B cell (primary cell): ENCODE measurements at regions not wholly inside any gene's neighbourhood (a gene's known extent, or its start where the extent isn't known, plus 50 kb on each side); places are given as distances from the start of the nearest gene placed in this dataset.

ENCODE experiments used
- ATAC-seq: fragments of 200-7000 bp; cut with Tn5 transposase; one replicate; pipeline ENCODE4 v1.10.0; 2021; ENCODE audit warnings: low read depth, mild to moderate bottlenecking, moderate number of reproducible peaks, moderate library complexity
- CTCF ChIA-PET: fragments of 350-600 bp; sonication (Branson Sonifier 250); formaldehyde crosslinking; loops from one replicate; lab custom pipeline; 2021; ENCODE audit warnings: antibody characterized with exemption, inconsistent platforms; lab: Charles Lee
- POLR2A ChIA-PET: fragments of 350-600 bp; sonication (Branson Sonifier 250); formaldehyde crosslinking; loops from one replicate; lab custom pipeline; 2021; ENCODE audit warnings: antibody characterized with exemption; lab: Charles Lee
- DNase-seq: peaks from one replicate; pipeline ENCODE4 v3.0.0; 2013
- H2AFZ ChIP-seq: 2 replicates; pipeline ENCODE4 v1.6.1; 2012; ENCODE audit warnings: mild to moderate bottlenecking, low read depth, low read length; ENCODE audit not compliant: insufficient read depth, poor library complexity, severe bottlenecking
- H3K27ac ChIP-seq, 2 donors: 1 replicate in 1 of 2; 2 replicates in 1 of 2; pipeline ENCODE4 v1.5.1; 2012 to 2013; ENCODE audit warnings: low read length in 2 of 2, mild to moderate bottlenecking in 2 of 2, moderate library complexity in 1 of 2
- H3K27me3 ChIP-seq, 4 experiments: fragments of 200-600 bp in 1 of 4; sonication (generic) in 1 of 4; replicated peaks in 1 of 4; 1 replicate in 2 of 4; 2 replicates in 2 of 4; pipeline versions ENCODE4 v1.6.1 to v1.7.0; 2013 to 2016; ENCODE audit warnings: low read length in 3 of 4, mild to moderate bottlenecking in 2 of 4, mixed read lengths in 1 of 4, moderate library complexity in 1 of 4; ENCODE audit not compliant: insufficient read depth in 4 of 4, control insufficient read depth in 3 of 4; ENCODE audit errors: control extremely low read depth in 1 of 4
- H3K36me3 ChIP-seq, 2 experiments: replicated peaks in 1 of 2; 1 replicate in 1 of 2; 2 replicates in 1 of 2; pipeline versions ENCODE4 v1.6.1 to v1.7.1; 2013; ENCODE audit warnings: low read length in 1 of 2; ENCODE audit not compliant: insufficient read depth in 2 of 2, control insufficient read depth in 1 of 2; ENCODE audit errors: control extremely low read depth in 1 of 2, extremely low read depth in 1 of 2
- H3K4me1 ChIP-seq, 2 donors: fragments of 200-600 bp in 1 of 2; sonication (generic) in 1 of 2; 1 replicate in 1 of 2; 2 replicates in 1 of 2; pipeline versions ENCODE4 v1.5.1 to v1.6.1; 2013 to 2017; ENCODE audit warnings: low read length in 2 of 2; ENCODE audit not compliant: control insufficient read depth in 2 of 2, insufficient read depth in 2 of 2
- H3K4me2 ChIP-seq: replicated peaks from 2 replicates; pipeline ENCODE3; 2012; ENCODE audit warnings: mild to moderate bottlenecking, low read depth, low read length; ENCODE audit not compliant: poor library complexity, severe bottlenecking
- H3K4me3 ChIP-seq, 5 experiments: fragments of 200-600 bp in 1 of 5; sonication (generic) in 1 of 5; 1 replicate in 3 of 5; 2 replicates in 2 of 5; pipeline versions ENCODE4 v1.5.1 to v1.7.0; 2011 to 2016; ENCODE audit warnings: low read length in 4 of 5, mild to moderate bottlenecking in 4 of 5, low read depth in 2 of 5, control low read depth in 1 of 5, moderate library complexity in 1 of 5; ENCODE audit not compliant: insufficient read depth in 1 of 5; ENCODE audit errors: control extremely low read depth in 1 of 5, extremely low read depth in 1 of 5
- H3K79me2 ChIP-seq: fragments of 200-600 bp; sonication (generic); one replicate; pipeline ENCODE4 v1.6.0; 2016; ENCODE audit warnings: low read length; ENCODE audit not compliant: control insufficient read depth, insufficient read depth
- H3K9ac ChIP-seq: fragments of 200-600 bp; sonication (generic); 2 replicates; pipeline ENCODE4 v1.6.1; 2017; ENCODE audit warnings: mild to moderate bottlenecking, low read length, moderate library complexity
- H3K9me3 ChIP-seq, 3 donors: one replicate each; pipeline versions ENCODE4 v1.6.1 to v1.7.1; 2013; ENCODE audit warnings: low read length in 2 of 3; ENCODE audit not compliant: control insufficient read depth in 2 of 3, insufficient read depth in 1 of 3; ENCODE audit errors: control extremely low read depth in 1 of 3
- H4K20me1 ChIP-seq: 2 replicates; pipeline ENCODE4 v1.6.0; 2012; ENCODE audit warnings: mild to moderate bottlenecking, low read length; ENCODE audit not compliant: insufficient read depth, control insufficient read depth, poor library complexity, severe bottlenecking
- H3K27ac Mint-ChIP-seq: one replicate; pipeline ENCODE4 v1.8.0; 2021; ENCODE audit warnings: mixed read lengths
- H3K27me3 Mint-ChIP-seq: one replicate; pipeline ENCODE4 v1.8.0; 2021; ENCODE audit warnings: mixed read lengths
- H3K4me1 Mint-ChIP-seq: one replicate; pipeline ENCODE4 v1.8.0; 2021; ENCODE audit warnings: mixed read lengths
- H3K4me3 Mint-ChIP-seq: one replicate; pipeline ENCODE4 v1.8.0; 2021; ENCODE audit warnings: mixed read lengths
- H3K9me3 Mint-ChIP-seq: one replicate; pipeline ENCODE4 v1.8.0; 2022; ENCODE audit warnings: mixed read lengths; ENCODE audit not compliant: insufficient read depth
- CTCF ChIP-seq: fragments of 200-600 bp; IDR thresholded peaks from one replicate; pipeline ENCODE4 v1.8.0; 2022; ENCODE audit warnings: antibody characterized with exemption, mild to moderate bottlenecking
- EZH2 ChIP-seq: IDR thresholded peaks from 2 replicates; pipeline ENCODE4 v1.6.1; 2012; ENCODE audit warnings: borderline replicate concordance, low read depth, mild to moderate bottlenecking, moderate library complexity, low read length; ENCODE audit not compliant: insufficient read depth, poor library complexity, severe bottlenecking
- WGBS: methylation state at CpG from one replicate; pipeline ENCODE4 v1.1.5; 2013; ENCODE audit warnings: missing lambda C conversion rate; ENCODE audit not compliant: insufficient coverage; 5-methylcytosine and 5-hydroxymethylcytosine counted together
- intact Hi-C: fragments of 100-400 bp; cut with micrococcal nuclease; formaldehyde crosslinking; loops from one replicate; pipeline ENCODE4 v1.10.0; 2022

DNA sequence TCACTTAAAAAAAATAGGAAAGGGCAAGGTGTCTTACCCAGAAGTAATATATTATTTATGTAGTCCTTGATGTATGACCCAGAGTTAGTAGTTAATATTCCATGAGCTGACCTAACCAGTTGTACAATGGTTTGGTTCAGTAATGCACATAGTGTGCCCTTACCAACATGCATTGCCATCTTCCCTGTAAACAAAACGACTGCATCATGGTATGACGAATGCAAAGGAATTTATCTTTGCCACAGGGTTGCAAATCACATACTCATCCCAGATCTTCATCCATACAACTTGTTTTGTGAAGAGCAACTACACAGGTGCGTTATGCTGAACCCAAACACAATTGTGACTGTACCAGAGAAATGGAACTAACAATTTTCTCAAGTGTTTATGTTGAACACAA is 68.9 kb upstream of the ZSWIM2 start:
- Histone ChIP-seq H3K4me1 (no peaks in the 10 kb centered on the region), H3K4me2 (no peak overlapping the region), H3K27ac (no peak overlapping the region), H3K4me3 (no peak overlapping the region), H3K9me3 (no peaks in the 10 kb centered on the region), H2AFZ (no peak overlapping the region), H3K27me3 (no peaks in the 10 kb centered on the region), H3K9ac (no peak overlapping the region), H3K79me2 (no peaks in the 10 kb centered on the region), H4K20me1 (no peaks in the 10 kb centered on the region), H3K36me3 (no peaks in the 10 kb centered on the region)
- ChIA-PET POLR2A (no interaction called here), CTCF (no interaction called here)
- Mint-ChIP-seq H3K27me3 (no peaks in the 10 kb centered on the region), H3K27ac (no peak overlapping the region), H3K4me1 (no peaks in the 10 kb centered on the region), H3K9me3 (no peaks in the 10 kb centered on the region), H3K4me3 (no peak overlapping the region)
- ATAC-seq: no peak
- TF ChIP-seq CTCF (no peak), EZH2 (no peak)
- whole genome bisulfite sequencing: 88% methylated on average over 2 of the region's 3 CpGs
- intact Hi-C loops: no loop called here
- no peak for DNase-seq

- no peaks in the 10 kb centered on the region for H3K27me3 ChIP-seq
- H3K4me1 ChIP-seq: no peaks in the 10 kb centered on the region
- no peaks in the 10 kb centered on the region for H3K27me3 Mint-ChIP-seq
- no peak for ATAC-seq
- H3K79me2 ChIP-seq: no peaks in the 10 kb centered on the region
- H3K36me3 ChIP-seq: no peaks in the 10 kb centered on the region
- no peaks in the 10 kb centered on the region for H3K9me3 ChIP-seq
- H3K4me3 ChIP-seq: no peak overlapping the region
- CTCF ChIA-PET: no interaction called here
- POLR2A ChIA-PET: no interaction called here
- H3K27ac Mint-ChIP-seq: no peak overlapping the region
- no peak overlapping the region for H3K9ac ChIP-seq
- intact Hi-C loops: no loop called here
- no peaks in the 10 kb centered on the region for H4K20me1 ChIP-seq
- H3K4me1 Mint-ChIP-seq: no peaks in the 10 kb centered on the region
- DNase-seq: no peak
- no peak overlapping the region for H3K27ac ChIP-seq
- no peak overlapping the region for H2AFZ ChIP-seq
- H3K4me2 ChIP-seq: no peak overlapping the region
- WGBS: 39% methylated on average over 4 of the region's 5 CpGs
- TF ChIP-seq CTCF (no peak), EZH2 (no peak)
- no peak overlapping the region for H3K4me3 Mint-ChIP-seq
- H3K9me3 Mint-ChIP-seq: no peaks in the 10 kb centered on the region
Observed at GRCh38 chr2:186913870-186914269, 64.9 kb upstream of the ZSWIM2 start.
